ENCODE measurements at regions not wholly inside any gene's neighbourhood (a gene's known extent, or its start where the extent isn't known, plus 50 kb on each side); places are given as distances from the start of the nearest gene placed in this dataset.

GRCh38 chr2:167626301-167626700 lies 621.1 kb downstream of the STK39 start:
- Histone ChIP-seq H3K9me3 (ENCODE audit: control insufficient read depth, insufficient read depth, low read length) (no peaks in the 10 kb centered on the region), H3K27me3 (ENCODE audit: control insufficient read depth, insufficient read depth, low read length) (no peaks in the 10 kb centered on the region), H3K4me1 (ENCODE audit: control insufficient read depth, insufficient read depth, low read length) (no peaks in the 10 kb centered on the region), H3K36me3 (ENCODE audit: control insufficient read depth, insufficient read depth, low read length) (no peaks in the 10 kb centered on the region), H3K27ac (ENCODE audit: low read length) (no peak overlapping the region), H3K4me3 (ENCODE audit: low read length) (no peak overlapping the region)
- no peak overlapping the region for H3K27ac Mint-ChIP-seq
- TF ChIP-seq CTCF (IDR thresholded peaks at IDR 0.05): no peak
- peaks cover 2 to 4% of the 10 kb centered on the region in 2 donors for H3K9me3 Mint-ChIP-seq
- ATAC-seq (no peak), DNase-seq (no peak)
- 43% methylated on average over 1 of the region's 1 CpG for WGBS (ENCODE audit: insufficient coverage)
- intact Hi-C loops (cut with micrococcal nuclease): no loop called here
- H3K27me3 Mint-ChIP-seq (ENCODE audit: low read depth in 2 of 2): no peaks in the 10 kb centered on the region
- H3K36me3 Mint-ChIP-seq: no peaks in the 10 kb centered on the region
- no peaks in the 10 kb centered on the region for H3K4me1 Mint-ChIP-seq
- H3K4me3 Mint-ChIP-seq: no peak overlapping the region

GRCh38 chr2:167616997-167617396 lies 630.4 kb downstream of the STK39 start:
- H3K27ac ChIP-seq (ENCODE audit: low read length): no peak overlapping the region
- ATAC-seq (no peak), DNase-seq (no peak)
- no peaks in the 10 kb centered on the region for H3K4me1 ChIP-seq (ENCODE audit: control insufficient read depth, insufficient read depth, low read length)
- no peaks in the 10 kb centered on the region for H3K27me3 ChIP-seq (ENCODE audit: control insufficient read depth, insufficient read depth, low read length)
- peaks cover 2 to 6% of the 10 kb centered on the region in 2 donors for H3K9me3 Mint-ChIP-seq
- no peaks in the 10 kb centered on the region for H3K4me1 Mint-ChIP-seq
- no peaks in the 10 kb centered on the region for H3K36me3 ChIP-seq (ENCODE audit: control insufficient read depth, insufficient read depth, low read length)
- H3K27me3 Mint-ChIP-seq (ENCODE audit: low read depth in 2 of 2): no peaks in the 10 kb centered on the region
- H3K27ac Mint-ChIP-seq: no peak overlapping the region
- no peaks in the 10 kb centered on the region for H3K9me3 ChIP-seq (ENCODE audit: control insufficient read depth, insufficient read depth, low read length)
- H3K4me3 Mint-ChIP-seq: no peak overlapping the region
- H3K4me3 ChIP-seq (ENCODE audit: low read length): no peak overlapping the region
- H3K36me3 Mint-ChIP-seq: no peaks in the 10 kb centered on the region
- intact Hi-C loops (cut with micrococcal nuclease): no loop called here
- TF ChIP-seq CTCF (IDR thresholded peaks at IDR 0.05): no peak

GRCh38 chr2:167613471-167613870 lies 633.9 kb downstream of the STK39 start:
- peaks cover 4 to 7% of the 10 kb centered on the region in 2 donors for H3K9me3 Mint-ChIP-seq
- Histone ChIP-seq H3K27me3 (ENCODE audit: control insufficient read depth, insufficient read depth, low read length) (no peaks in the 10 kb centered on the region), H3K27ac (ENCODE audit: low read length) (no peak overlapping the region), H3K9me3 (ENCODE audit: control insufficient read depth, insufficient read depth, low read length) (no peaks in the 10 kb centered on the region), H3K4me1 (ENCODE audit: control insufficient read depth, insufficient read depth, low read length) (no peaks in the 10 kb centered on the region), H3K36me3 (ENCODE audit: control insufficient read depth, insufficient read depth, low read length) (no peaks in the 10 kb centered on the region), H3K4me3 (ENCODE audit: low read length) (no peak overlapping the region)
- H3K36me3 Mint-ChIP-seq: no peaks in the 10 kb centered on the region
- H3K4me1 Mint-ChIP-seq: no peaks in the 10 kb centered on the region
- no CpG with 5 or more reads among the region's 1 CpG for WGBS (ENCODE audit: insufficient coverage)
- intact Hi-C loops (cut with micrococcal nuclease): no loop called here
- no peak overlapping the region for H3K4me3 Mint-ChIP-seq
- no peak for TF ChIP-seq CTCF (IDR thresholded peaks at IDR 0.05)
- ATAC-seq: no peak
- DNase-seq: no peak
- H3K27ac Mint-ChIP-seq: no peak overlapping the region
- H3K27me3 Mint-ChIP-seq (ENCODE audit: low read depth in 2 of 2): no peaks in the 10 kb centered on the region

- no peaks in the 10 kb centered on the region for H3K27me3 Mint-ChIP-seq (ENCODE audit: low read depth in 2 of 2)
- H3K36me3 Mint-ChIP-seq: no peaks in the 10 kb centered on the region
Observed at GRCh38 chr2:167608487-167608886, 638.9 kb downstream of the STK39 start.

More at GRCh38 chr2:167608487-167608886, 638.9 kb downstream of the STK39 start:
- ATAC-seq (no peak), DNase-seq (no peak)
- no peaks in the 10 kb centered on the region for H3K36me3 ChIP-seq (ENCODE audit: control insufficient read depth, insufficient read depth, low read length)
- H3K9me3 ChIP-seq (ENCODE audit: control insufficient read depth, insufficient read depth, low read length): no peaks in the 10 kb centered on the region
- Mint-ChIP-seq H3K4me1 (no peaks in the 10 kb centered on the region), H3K9me3 (peaks cover 4 to 7% of the 10 kb centered on the region in 2 donors), H3K4me3 (no peak overlapping the region), H3K27ac (no peak overlapping the region)
- no peak for TF ChIP-seq CTCF (IDR thresholded peaks at IDR 0.05)
- H3K27ac ChIP-seq (ENCODE audit: low read length): no peak overlapping the region
- H3K4me3 ChIP-seq (ENCODE audit: low read length): no peak overlapping the region
- intact Hi-C loops (cut with micrococcal nuclease): no loop called here
- no peaks in the 10 kb centered on the region for H3K4me1 ChIP-seq (ENCODE audit: control insufficient read depth, insufficient read depth, low read length)
- H3K27me3 ChIP-seq (ENCODE audit: control insufficient read depth, insufficient read depth, low read length): no peaks in the 10 kb centered on the region
